NCI-H345 treated with DMSO at 0.1 percent for 48 hours (cell line): ENCODE measurements at regions not wholly inside any gene's neighbourhood (a gene's known extent, or its start where the extent isn't known, plus 50 kb on each side); places are given as distances from the start of the nearest gene placed in this dataset.

Experiments
- DNase-seq: peaks from one replicate; lab custom pipeline; 2025; ENCODE audit not compliant: unreplicated experiment; lab: John Stamatoyannopoulos, UW

DNA sequence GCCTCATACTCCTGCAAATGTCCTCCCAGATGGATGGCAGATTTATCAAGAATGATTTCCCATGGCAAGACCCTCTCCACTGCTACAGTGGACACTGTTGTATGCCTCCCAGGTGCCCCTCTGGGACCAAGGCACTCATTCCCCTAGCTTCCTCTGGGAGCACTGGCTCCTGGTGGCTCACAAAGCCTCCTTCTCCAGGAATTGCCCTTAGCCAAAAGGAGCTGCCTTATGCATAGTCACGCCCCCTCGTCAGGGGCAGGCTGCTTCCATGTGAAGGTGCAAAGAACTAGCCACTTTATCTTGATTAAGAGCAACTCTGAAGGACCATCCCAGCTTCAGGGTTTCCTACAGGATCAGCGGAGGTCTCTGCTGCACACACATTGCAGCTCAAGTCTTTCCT is 358.1 kb downstream of the CDK5RAP2 start:
- no peak for DNase-seq

DNA sequence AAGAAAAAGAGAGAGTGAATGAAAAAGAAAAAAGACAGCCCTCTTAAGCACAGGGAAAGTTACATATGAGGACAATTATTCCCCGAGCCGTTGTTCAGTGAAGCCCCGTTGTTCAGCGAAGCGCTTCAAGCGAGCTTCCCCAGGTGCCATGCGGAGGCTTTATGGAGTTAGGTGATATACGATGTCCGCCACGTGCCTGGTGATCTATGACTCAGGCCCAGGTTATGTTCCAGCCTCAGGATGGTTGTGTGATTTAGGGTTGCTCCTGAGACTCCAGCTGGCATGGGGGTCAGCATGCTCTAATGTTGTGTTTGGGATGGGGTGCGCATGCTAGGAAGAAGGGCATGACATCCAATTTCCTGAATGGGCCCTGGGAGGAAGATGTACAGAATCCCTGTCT is 365.6 kb downstream of the CDK5RAP2 start:
- DNase-seq, result no peak

GRCh38 chr9:120212853-120213200 is 367.1 kb downstream of the CDK5RAP2 start:
- no peak for DNase-seq

GRCh38 chr9:120212153-120212852 is 367.7 kb downstream of the CDK5RAP2 start:
- no peak for DNase-seq

GRCh38 chr9:120210274-120210673 is 369.7 kb downstream of the CDK5RAP2 start:
- no peak for DNase-seq

DNA sequence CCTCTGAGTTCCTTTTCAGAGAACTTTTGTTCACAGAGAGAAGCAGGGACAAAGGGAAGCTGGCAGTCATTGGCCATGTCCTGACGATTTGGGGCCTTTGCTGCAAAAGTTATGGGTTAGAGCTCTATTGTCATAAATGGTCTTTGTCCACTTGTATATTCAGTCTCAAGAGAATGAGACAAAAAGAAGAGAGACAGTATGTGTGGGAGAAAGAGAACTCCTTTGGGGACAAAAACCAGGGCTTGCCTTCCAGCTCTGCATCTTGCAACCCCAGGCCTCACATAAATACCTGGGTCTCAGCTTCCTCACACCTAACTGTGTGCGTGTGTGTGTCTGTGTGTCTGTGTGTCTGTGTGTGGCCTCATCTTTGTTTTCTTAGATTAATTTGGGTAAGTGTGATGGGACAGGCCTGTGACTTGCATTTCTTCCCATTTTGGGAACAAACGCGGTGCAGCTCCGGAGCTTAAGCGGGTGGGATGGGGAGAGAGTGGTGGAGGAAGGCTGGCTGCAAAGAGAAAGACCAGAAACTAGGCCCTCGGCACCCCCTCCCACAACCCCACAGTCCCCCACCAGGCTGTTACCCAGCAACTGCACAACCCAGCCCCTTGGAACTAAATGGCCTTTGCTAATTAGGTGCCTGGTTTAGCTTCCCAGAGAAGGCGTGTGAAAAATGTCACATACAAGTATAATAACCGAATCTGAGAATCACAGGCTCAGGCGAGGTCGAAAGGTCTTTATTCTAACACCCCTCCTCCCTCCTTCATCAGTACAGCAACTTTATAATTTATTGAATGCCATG is 376.9 kb downstream of the CDK5RAP2 start:
- no peak for DNase-seq

- DNase-seq, result no peak
Observed at GRCh38 chr9:120198027-120198426, 381.9 kb downstream of the CDK5RAP2 start.

- DNase-seq, result no peak
Observed at GRCh38 chr9:120197605-120198004, 382.4 kb downstream of the CDK5RAP2 start.

- no peak for DNase-seq
Observed at GRCh38 chr9:120191141-120191540, 388.8 kb downstream of the CDK5RAP2 start.

DNA sequence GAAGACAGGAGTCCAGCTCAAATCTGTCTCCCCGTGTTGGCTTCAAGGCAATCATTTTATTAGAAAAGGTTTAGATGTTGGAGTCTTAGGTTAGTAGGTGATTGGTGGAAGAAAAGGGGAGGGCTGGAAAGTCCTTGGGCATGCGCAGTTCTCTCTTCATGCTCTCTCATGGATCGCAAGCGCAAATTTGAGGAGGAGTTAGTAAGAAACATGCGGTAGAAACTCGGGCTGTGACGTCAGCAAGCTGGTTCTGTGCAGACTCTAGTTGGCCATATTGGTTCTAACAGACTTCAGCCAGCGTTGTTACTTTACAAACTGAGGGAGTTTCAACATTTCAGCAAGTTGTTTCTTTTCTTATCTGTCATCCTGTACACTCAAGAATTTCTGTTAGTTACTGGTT is 392.2 kb downstream of the CDK5RAP2 start:
- DNase-seq, result no peak

DNA sequence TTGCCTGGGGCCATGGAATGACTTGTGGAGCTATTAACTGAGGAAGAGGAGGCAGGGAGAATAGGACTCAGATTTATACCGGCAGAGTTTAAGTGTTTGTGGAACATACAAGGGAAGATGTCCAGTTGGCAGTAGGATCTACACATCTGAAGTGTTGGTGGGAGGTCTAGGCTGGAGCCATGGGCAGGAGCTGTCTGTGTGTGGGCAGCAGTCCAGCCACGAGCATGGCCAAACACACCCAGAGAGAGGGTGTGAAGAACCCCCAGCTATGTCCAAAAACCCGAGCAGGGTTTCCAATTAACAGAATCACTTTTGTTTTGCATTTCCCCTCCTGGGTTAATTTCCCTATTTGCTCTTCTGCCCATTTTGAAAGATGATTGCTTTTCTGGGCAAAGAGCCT is 393.7 kb downstream of the CDK5RAP2 start:
- no peak for DNase-seq

- no peak for DNase-seq
Observed at GRCh38 chr9:120184266-120184665, 395.7 kb downstream of the CDK5RAP2 start.

- no peak for DNase-seq
Observed at GRCh38 chr9:120183615-120184014, 396.4 kb downstream of the CDK5RAP2 start.

DNA sequence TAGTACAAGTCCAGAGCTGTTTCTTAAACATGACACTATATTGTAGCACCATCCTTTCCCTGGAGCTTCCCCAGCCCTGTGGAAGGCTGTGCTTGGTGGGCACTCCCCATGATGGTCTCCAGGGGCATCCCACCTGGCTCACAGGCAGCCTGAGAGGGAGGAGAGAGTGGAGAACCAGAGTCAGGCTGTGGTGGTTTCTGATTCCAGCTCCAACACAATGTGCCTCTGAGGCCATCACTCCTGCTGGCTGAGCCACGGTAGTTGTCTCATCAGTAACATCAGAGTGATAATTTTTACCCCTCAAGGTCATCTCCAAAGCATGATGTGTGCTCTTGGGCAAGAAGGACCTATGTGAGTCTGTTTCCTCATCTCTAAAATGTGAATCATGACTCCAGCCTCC is 398.0 kb downstream of the CDK5RAP2 start:
- no peak for DNase-seq

DNA sequence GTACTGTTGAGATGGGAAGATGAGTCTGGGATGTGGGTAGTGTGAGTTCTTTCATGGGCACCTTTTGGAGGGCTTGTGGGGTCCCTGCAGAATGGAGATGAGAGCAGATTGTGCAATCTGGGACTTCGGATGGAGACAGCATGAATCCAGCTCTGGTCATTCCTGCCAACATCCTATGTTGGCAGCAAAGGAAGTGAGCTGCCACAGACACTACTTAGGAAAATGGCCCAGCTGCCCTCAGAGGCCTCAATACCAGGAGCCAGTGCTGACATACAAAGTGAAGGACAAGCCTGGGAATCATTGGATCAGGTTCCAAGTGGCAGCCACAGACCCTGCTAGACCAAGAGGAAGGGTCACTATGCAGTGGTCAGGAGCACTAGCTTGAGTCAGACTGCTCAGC is 402.8 kb downstream of the CDK5RAP2 start:
- DNase-seq, result no peak

DNA sequence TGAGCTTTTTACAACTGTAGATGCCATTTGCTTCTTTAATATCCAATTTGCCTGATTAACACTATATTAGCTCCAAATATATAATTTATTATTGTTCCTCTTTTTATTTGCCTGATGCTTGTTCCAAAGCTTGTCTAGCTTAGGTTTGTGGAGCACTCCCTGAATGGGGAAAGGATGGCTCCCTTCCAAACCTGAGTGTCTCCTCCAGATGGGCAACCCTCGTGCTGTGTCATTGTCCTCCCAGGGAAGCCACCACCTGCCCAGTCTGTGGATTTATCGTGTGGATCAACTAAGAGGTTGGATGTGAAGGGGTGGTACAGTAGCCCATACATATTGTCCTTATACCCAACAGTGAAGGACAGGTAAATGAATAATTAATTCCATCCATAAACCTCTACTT is 404.9 kb downstream of the CDK5RAP2 start:
- DNase-seq, result no peak

DNA sequence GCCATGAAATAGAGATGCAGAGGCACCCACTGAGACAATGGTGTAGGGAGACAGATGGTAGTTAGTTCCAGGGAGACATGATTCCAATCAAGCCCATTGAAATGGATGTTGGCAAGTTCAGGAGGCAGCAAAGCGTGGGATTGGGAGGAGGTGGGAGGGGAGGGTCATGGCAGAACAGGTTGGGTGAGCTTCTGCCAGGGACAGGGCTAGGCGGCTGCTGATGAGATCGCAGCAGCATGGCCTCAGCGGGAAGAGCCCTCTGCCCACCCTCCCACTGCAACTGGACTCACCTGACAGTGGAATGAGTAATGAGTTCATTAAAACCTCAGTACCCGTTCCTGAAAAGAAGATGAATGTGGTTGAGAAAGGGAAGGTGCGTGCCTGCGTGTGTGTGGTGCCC is 418.2 kb downstream of the CDK5RAP2 start:
- no peak for DNase-seq

DNA sequence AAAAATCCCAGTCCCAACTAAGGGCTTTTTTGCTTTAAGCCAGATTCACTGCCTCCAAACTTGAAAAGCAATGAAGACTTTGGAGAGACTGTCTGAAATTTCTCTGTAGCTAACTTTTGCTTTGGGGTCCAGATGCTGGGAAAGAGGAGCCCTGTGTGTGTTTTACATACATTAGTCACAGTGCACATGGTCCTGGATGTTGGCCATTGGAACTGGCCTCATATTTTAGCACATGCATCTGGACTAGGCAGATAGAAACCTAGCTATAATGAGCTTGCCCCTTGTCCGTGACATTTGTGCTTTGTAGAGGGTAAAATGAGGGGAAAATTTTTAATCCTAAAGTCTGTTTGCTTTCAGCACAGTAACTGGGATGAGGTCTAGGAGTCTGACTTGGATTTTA is 421.7 kb downstream of the CDK5RAP2 start:
- DNase-seq, result no peak

- no peak for DNase-seq
Observed at GRCh38 chr9:120156376-120156775, 423.6 kb downstream of the CDK5RAP2 start.

DNA sequence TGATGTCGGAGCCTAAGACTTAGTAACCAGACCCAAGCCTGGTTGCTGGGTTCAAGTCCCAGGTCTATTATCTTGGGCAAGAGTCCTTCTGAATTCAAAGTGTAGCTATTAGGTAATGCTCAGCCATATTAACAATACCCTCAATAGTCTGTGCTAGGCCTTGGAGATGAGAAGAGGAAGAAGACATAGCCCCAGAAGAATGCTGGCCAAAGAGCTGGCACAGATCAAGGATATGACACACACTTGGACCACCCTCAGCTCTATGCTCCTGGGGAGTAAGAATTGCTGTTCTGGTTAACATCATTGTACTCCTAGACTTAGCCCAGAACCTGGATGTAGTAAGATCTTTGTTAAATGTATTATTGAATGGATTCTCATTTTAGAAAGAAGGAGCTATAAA is 426.7 kb downstream of the CDK5RAP2 start:
- DNase-seq, result no peak

DNA sequence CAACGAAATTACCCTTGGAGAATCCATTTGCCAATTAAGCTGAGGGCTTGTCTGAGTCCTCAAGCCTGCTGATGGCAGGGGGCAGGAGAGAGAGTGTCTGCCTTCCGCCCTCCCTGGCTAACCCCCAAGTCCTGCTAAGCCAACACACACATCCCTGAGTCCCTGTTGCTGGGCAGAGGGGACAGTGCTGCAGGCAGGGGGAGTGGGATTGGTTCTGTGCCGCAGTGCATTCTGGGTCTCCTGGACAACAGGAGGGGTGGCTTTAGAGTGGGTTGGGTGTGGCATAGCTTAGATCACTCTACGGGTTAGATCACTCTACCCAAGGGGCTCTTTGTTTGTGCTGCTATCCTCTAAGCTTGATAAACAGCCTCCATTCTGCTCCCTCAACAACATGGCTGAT is 427.7 kb downstream of the CDK5RAP2 start:
- no peak for DNase-seq

DNA sequence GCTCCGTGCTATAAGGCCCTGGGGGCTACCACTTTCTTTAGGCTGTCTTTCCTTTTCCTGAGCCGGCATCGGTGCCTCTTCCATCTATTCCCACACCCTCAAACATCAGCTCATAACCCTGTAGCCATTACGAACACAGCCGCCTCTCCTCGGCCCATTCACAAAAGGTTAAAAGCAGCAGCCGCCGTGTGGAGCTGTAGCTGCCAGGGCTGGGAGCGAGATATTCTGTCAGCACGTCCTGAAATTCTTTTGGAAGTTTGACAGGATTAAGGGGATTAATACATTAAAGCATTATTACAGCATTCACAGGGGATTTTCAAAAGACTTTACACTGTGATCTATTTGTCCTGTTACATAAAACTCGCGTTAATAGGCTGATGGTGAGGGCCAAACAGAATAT is 428.2 kb downstream of the CDK5RAP2 start:
- no peak for DNase-seq

DNA sequence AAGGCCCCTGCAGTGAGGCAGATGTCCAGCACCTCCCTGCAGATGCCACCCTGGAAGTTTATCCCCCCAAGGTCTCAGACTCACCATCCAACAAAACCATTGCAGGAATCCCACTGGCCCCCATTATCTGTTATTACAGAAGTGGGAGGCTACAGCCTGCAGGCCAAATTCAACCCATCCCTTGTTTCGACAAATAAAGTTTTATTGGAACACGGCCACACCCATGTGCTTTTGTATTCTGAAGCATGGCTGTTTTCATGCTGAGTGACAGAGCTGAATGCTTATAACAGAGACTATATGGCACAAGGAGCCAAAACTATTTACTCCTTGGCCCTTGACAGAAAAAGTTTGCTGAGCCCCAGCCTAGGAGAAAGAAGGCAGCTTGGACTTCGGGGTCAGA is 428.8 kb downstream of the CDK5RAP2 start:
- DNase-seq, result no peak
